Stimulated activated CD4-positive, alpha-beta T cell treated with anti-CD3 and anti-CD28 coated beads, Interleukin-15, amount 100 ng/mL, for 24 hours (primary cell): ENCODE measurements at regions not wholly inside any gene's neighbourhood (a gene's known extent, or its start where the extent isn't known, plus 50 kb on each side); places are given as distances from the start of the nearest gene placed in this dataset.

Experiments
- DNase-seq: peaks from one replicate; pipeline ENCODE4 v3.0.0-alpha.2; 2020

DNA sequence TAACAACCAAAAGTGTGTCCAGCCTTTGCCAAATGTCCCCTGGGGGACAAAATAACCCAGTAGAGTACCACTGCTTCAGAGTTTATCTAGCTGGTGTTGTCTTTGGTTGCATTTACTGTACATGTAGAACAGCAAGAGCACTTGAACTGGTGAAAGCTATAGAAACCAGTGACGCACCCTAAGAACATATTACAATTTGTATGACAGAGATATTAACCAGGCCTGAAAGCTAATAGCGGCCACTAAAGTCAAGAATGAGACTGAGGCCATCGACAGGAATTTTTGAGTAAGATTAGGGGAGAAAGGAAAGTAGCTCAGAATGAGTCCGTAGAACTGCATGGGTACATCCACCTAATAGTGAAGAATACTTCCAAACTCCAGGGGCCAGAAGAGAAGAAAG is 236.2 kb downstream of the MTERF1 start:
- DNase-seq, result no peak

GRCh38 chr7:91645542-91645941 is 235.0 kb downstream of the MTERF1 start:
- no peak for DNase-seq

- DNase-seq, result no peak
Measured at GRCh38 chr7:91651986-91652385, 228.5 kb downstream of the MTERF1 start.

DNA sequence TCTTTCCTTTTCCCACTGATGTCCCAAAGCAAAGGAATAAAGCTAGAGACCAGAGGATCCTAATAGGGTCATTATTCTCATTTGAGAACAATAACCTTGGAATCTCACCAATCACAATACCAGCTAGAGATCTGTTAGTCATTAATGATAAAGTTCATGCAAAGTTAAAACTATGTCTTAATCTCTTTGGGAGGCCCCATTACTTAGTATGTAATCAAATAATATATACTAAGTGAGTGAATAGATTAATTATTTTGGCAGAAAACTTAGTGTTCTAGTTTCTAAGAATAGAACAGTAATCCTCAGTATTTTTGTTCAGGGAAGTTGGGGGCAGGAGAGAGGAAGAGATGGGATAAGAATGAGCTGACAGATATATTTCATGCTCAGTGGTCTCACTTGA is 227.2 kb downstream of the MTERF1 start:
- no peak for DNase-seq

DNA sequence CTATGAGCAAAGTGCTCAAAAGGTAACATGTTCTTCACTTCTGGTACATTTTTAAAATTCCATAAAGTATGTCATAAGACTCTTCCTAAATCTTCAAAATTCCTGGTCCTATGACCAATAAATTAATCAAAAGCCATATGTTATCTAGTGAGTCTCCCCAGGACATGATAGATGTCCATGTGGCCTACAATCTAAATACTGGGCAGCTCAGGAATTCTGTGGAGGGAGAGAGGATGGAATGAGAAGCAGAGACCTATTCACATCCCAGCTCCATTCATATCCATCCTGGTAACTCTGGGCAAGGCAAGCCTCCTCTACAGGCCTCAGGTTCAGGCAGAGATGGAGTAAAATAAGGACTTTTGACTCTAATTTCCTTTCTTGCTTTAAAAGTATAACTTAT is 224.8 kb downstream of the MTERF1 start:
- DNase-seq, result no peak

GRCh38 chr7:91656541-91657482 is 223.7 kb downstream of the MTERF1 start:
- no peak for DNase-seq

DNA sequence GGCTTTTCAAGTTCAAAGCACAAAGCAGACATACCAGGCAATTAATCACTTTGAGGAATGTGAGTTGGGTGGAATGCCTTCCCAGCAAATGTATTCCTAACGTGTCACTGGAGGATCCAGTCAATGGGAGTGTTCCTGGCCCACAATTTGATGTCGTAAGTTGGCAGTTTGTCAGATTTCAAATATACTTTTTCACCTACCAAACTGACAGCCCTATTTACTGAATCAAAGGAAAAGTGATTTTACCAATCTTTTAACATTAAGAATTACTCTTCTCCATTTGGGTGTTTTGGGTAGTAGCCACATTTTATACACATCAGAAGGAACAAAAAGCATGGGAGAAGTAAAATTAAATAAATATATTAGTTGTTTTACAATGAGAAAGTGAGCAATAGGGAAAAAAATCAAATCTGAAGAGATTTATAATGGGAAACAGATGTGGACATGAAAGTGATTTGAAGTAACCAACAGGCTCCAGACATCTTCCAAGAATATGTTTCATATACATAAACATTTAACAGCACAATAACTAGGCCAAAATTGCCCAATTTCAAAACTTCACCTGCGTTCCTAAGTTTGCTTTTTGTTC is 222.9 kb downstream of the MTERF1 start:
- no peak for DNase-seq

DNA sequence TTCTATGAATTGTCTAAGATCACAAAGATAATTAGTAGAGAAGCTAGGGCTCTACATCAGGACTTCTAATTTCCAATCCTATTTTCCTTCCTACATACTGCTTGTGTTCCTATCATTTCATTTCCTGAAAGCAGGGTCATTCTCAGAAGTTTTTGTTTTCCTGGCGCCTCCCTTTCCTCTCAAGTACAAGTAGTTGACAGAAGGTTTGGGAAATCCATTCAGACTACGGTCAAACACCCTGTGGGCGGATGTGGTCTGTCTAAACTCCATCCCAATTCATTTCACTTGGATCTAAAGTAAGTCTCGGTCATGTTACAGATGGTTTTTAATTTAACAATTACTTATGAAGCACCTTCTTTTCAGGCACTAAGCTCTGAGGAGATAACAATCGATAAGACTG is 221.4 kb downstream of the MTERF1 start:
- no peak for DNase-seq

DNA sequence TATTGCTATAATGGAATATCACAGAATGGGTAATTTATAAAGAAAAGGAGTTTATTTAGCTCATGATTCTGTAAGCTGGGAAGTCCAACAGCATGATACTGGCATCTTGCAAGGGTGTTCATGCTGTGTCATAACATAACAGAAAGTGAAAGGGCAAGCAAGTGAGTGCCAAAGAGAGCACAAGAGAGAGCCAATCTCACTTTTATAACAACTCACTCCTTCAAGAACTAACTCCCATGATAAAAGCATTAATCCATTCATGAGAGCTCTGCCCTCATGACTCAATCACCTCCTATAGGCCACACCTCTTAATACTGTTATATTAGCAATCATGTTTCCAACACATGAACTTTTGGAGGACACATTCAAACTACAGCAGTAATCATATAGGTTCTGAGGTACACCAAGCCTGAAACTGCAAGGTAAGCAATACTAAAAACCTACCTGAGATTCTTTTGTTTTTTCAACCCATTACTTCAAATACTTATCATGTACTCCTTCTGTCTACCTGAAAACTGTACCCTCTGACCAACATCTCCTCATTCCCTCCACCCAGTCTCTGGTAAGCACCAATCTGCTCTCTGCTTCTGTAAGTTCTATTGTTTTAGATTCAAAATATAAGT is 219.7 kb downstream of the MTERF1 start:
- DNase-seq, result no peak

DNA sequence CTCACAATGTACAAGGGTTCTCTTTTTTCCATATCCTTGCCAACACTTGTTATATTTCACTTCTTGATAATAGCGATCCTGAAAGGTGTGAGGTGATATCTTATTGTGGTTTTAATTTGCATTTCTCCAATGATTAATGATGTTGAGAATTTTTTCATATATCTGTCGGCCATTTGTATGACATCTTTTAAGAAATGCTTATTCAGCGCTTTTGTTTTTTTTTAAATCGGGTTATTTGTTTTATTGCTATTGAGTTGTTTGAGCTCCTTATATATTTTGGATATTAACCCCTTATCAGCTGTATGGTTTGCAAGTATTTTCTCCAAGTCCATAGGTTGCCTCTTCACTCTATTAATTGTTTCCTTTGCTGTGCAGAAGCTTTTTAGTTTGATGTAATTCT is 218.8 kb downstream of the MTERF1 start:
- no peak for DNase-seq

- DNase-seq, result no peak
Measured at GRCh38 chr7:91668217-91668616, 212.3 kb downstream of the MTERF1 start.

GRCh38 chr7:91671245-91671644 is 209.3 kb downstream of the MTERF1 start:
- DNase-seq, result no peak

- no peak for DNase-seq
Measured at GRCh38 chr7:91674470-91674869, 206.0 kb downstream of the MTERF1 start.

GRCh38 chr7:91681718-91682117 is 198.8 kb downstream of the MTERF1 start:
- no peak for DNase-seq

DNA sequence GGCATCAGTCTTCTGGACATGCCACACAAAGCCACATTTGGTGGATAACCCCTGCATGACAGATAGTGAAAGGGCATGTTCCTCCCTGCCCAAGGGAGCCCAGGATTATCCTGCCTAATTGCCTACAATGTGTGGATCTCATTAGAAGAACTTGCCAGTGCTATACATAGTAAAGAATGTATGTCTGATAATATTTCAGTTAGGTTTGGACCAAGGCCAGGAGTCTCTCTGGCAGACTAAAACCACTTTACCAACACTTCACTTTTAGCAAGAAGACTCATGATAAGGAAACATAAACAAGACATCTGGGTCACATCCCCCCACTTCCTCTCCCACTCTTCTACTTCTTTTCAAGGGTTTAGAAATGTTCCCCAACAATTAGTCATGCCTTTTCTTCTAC is 196.7 kb downstream of the MTERF1 start:
- no peak for DNase-seq

DNA sequence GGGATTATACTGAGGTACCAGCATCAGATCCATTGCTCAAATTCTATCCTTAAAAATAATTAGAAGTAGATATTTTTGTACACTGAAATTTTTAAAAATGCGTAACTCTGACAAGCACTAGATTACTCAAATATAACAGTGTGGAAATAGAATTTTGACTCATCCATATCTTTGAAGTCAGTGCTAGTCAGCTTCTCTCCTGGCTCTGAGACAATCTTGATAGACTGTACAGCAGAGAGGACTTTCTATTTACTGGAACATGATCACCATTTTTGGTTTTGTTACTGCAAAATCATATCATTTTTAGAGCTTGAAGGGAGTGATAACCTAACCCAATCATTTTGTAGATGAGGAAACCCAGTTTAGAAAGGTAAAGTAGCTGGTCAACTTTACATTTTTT is 195.0 kb downstream of the MTERF1 start:
- DNase-seq, result no peak

DNA sequence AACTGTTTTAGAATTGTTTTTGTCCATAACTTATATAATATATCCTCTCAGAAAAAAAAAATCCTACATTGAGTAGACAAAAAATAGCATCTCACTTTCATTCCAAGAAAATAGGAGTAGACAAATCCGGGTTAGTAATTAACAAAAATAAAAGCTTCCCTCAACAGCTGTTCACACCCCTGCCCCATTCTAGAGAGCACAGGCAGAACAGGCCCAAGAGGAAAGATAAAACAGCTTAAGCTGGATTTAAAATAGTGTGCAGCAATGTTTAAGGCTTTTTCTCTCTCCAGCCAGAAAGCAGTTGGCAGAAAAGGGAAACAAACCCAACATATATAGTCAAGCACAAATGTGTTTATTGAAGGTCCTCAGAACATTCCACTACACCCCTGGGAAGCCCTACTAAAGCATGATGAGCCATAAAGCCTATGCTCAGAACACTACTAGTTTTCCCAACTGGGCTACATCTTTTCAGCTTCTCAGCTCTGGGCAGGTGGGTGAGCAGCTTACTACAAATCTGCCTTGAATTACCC is 189.9 kb downstream of the MTERF1 start:
- no peak for DNase-seq

GRCh38 chr7:91691865-91692264 is 188.6 kb downstream of the MTERF1 start:
- no peak for DNase-seq

DNA sequence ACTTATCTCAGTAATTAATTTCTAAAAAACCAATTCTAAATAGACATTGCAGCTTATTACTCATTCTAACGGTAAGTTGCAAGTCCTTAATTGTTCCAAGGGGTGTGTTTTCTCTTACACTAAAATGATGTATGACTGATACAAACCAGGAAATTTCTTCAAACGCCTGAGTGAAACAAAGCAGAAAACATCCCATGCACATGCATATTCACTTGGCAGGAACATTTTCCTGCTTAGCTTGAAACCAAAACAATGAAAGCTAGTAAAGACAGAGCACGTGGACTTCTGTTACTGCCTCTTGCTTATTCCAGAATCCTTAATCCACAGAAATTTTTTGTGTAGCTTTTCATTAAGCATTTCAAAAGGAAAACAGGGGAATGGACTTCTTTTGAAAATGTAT is 187.7 kb downstream of the MTERF1 start:
- DNase-seq, result no peak

GRCh38 chr7:91694351-91694841 is 186.1 kb downstream of the MTERF1 start:
- DNase-seq, result no peak

DNA sequence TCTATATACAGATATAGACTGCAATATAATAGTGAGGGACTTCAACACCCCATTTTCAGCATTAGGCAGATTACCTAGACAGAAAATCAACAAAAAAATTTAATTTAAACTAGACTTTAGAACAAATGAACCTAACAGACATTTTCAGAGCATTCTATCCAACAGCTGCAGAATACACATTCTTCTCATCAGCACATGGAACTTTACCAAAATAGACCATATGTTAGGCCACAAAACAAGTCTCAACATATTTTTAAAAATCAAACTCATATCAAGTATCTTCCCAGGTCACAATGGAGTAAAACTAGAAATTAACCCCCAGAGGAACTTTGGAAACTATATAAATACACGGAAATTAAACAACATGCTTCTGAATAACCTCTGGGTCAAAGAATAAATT is 169.6 kb downstream of the MTERF1 start:
- DNase-seq, result no peak

- no peak for DNase-seq
Measured at GRCh38 chr7:91713669-91714068, 166.8 kb downstream of the MTERF1 start.

- DNase-seq, result no peak
Measured at GRCh38 chr7:91717681-91718470, 162.6 kb downstream of the MTERF1 start.
